ENCODE measurements at regions not wholly inside any gene's neighbourhood (a gene's known extent, or its start where the extent isn't known, plus 50 kb on each side); places are given as distances from the start of the nearest gene placed in this dataset.

- FAIRE-seq (no peak), DNase-seq (ENCODE audit: insufficient read length, low spot score) (no peak)
- TF ChIP-seq TAF1 (IDR thresholded peaks at IDR 0.05; ENCODE audit: low read depth, low read length) (no peak), POLR2AphosphoS5 (IDR thresholded peaks at IDR 0.05; ENCODE audit: low read depth, low read length) (no peak), POU2F2 (IDR thresholded peaks at IDR 0.05; ENCODE audit: low read depth, low read length) (no peak), POLR2A (IDR thresholded peaks at IDR 0.05; ENCODE audit: low read depth, low read length) (no peak)
These were observed 245.5 kb downstream of the FIGN start for GRCh38 chr2:163490281-163490680.

DNA sequence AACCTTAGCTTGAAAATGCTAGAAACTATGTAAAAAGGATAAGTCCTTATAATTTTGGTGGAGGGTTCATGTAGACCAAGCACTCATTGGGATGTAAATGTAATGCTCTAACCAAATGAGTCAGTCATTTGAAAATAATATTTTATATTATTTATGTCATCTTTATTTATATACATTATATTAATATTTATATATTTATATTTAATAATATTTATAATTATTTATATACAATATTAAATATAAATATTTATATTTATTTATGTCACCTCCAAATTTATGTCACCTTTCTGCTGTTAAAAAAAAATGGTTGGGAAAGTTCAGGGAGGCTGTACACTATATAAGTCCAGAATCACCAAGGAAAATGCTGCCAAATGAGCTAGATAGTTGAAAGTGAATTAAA lies 254.3 kb downstream of the FIGN start:
- TF ChIP-seq SPI1 (IDR thresholded peaks at IDR 0.05; ENCODE audit: low read depth, low read length), result no peak
- TF ChIP-seq POLR2AphosphoS5 (IDR thresholded peaks at IDR 0.05; ENCODE audit: low read depth, low read length), result no peak
- no peak for TF ChIP-seq TAF1 (IDR thresholded peaks at IDR 0.05; ENCODE audit: low read depth, low read length)
- TF ChIP-seq POLR2A (IDR thresholded peaks at IDR 0.05; ENCODE audit: low read depth, low read length), result no peak
- no peak for TF ChIP-seq POU2F2 (IDR thresholded peaks at IDR 0.05; ENCODE audit: low read depth, low read length)
- TF ChIP-seq PAX5 (IDR thresholded peaks at IDR 0.05; ENCODE audit: insufficient read depth, low read length, severe bottlenecking), result no peak
- FAIRE-seq (no peak), DNase-seq (ENCODE audit: insufficient read length, low spot score) (no peak)

DNA sequence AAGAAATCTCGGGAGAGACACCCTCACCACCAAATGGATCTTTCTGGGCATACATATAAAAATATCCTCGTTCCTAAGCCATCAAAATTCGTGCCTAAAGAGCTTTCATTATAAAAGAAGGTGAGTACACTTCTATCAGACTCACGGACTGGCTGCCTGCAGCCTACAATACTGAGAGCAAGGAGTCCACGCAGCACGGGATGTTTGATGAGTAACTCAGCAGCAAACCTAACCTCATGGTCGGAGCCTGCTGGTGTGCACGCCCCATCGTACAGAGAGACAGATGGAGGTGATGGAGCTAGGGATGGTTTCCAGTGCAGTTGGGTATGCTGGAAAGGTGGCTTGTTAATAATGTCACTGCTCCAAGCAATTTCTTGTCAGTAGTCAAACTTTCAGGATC lies 256.2 kb downstream of the FIGN start:
- FAIRE-seq, result no peak
- TF ChIP-seq POU2F2 (IDR thresholded peaks at IDR 0.05; ENCODE audit: low read depth, low read length), result no peak
- TF ChIP-seq SPI1 (IDR thresholded peaks at IDR 0.05; ENCODE audit: low read depth, low read length), result no peak
- TF ChIP-seq POLR2A (IDR thresholded peaks at IDR 0.05; ENCODE audit: low read depth, low read length), result no peak
- TF ChIP-seq TAF1 (IDR thresholded peaks at IDR 0.05; ENCODE audit: low read depth, low read length), result no peak
- no peak for TF ChIP-seq POLR2AphosphoS5 (IDR thresholded peaks at IDR 0.05; ENCODE audit: low read depth, low read length)
- no peak for TF ChIP-seq PAX5 (IDR thresholded peaks at IDR 0.05; ENCODE audit: insufficient read depth, low read length, severe bottlenecking)
- no peak for DNase-seq (ENCODE audit: insufficient read length, low spot score)

DNA sequence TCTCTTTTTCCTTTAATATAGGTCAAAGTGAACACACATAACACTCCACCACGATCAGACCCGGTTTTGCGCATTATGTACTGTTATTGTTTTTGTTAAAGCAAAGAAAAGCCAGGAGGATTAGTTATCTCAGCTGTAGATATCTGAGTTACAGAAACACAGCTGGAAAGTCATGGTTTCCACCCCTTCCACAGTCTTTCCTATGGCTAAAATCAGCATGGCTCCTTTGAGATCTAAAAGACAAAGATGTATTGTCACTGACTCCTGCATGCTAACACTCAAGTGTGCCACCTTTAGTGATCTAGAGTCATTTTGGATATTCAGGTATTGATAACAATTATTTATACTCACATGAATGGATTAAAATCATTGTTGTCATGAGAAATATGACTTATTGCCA lies 260.0 kb downstream of the FIGN start:
- DNase-seq (ENCODE audit: insufficient read length, low spot score) (no peak), FAIRE-seq (no peak)
- TF ChIP-seq POU2F2 (IDR thresholded peaks at IDR 0.05; ENCODE audit: low read depth, low read length), result no peak
- TF ChIP-seq POLR2A (IDR thresholded peaks at IDR 0.05; ENCODE audit: low read depth, low read length), result no peak
- no peak for TF ChIP-seq TAF1 (IDR thresholded peaks at IDR 0.05; ENCODE audit: low read depth, low read length)

DNA sequence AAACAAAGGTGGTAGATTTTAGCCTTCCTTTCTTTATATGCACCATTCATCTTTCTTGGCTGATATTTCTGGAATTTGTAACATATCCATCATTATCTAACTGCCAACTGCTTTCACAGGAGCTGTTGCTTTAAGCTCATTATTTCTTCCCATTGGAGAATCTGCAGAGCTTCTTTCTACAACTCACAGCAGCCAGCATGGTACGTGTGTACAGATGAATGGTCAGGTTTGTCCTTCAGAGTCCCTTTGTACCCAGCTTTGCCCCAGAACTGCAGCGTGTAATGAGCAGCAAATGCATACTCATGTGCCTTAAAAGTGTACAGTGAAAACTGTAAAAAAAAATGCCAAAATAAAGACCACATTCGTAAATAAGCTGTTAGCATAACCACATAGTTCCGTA lies 260.9 kb downstream of the FIGN start:
- TF ChIP-seq TAF1 (IDR thresholded peaks at IDR 0.05; ENCODE audit: low read depth, low read length) (no peak), POU2F2 (IDR thresholded peaks at IDR 0.05; ENCODE audit: low read depth, low read length) (no peak), POLR2A (IDR thresholded peaks at IDR 0.05; ENCODE audit: low read depth, low read length) (no peak), SPI1 (IDR thresholded peaks at IDR 0.05; ENCODE audit: low read depth, low read length) (no peak), PAX5 (IDR thresholded peaks at IDR 0.05; ENCODE audit: insufficient read depth, low read length, severe bottlenecking) (no peak), POLR2AphosphoS5 (IDR thresholded peaks at IDR 0.05; ENCODE audit: low read depth, low read length) (no peak)
- FAIRE-seq, result no peak
- DNase-seq (ENCODE audit: insufficient read length, low spot score), result no peak

DNA sequence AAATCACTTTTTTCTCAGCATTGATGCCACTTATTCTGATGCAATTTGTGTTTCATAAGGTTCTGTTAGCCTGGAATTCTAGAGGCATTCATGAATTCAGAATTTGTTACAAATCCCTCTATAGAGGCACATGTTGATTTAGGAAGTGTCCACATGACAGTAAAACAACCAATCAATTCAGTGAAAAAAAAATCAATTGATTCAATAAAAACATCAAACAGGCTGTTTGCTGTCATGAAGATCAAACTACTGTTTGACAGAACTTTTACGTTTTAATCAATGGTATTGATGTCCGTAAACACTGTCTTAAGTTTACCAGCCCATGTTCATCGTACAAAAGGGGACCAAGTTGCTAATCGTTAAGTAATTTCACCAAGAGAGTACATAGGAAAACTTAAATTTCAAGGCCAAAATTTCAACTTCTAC lies 261.5 kb downstream of the FIGN start:
- no peak for TF ChIP-seq PAX5 (IDR thresholded peaks at IDR 0.05; ENCODE audit: insufficient read depth, low read length, severe bottlenecking)
- no peak for TF ChIP-seq POLR2A (IDR thresholded peaks at IDR 0.05; ENCODE audit: low read depth, low read length)
- TF ChIP-seq POLR2AphosphoS5 (IDR thresholded peaks at IDR 0.05; ENCODE audit: low read depth, low read length), result no peak
- TF ChIP-seq TAF1 (IDR thresholded peaks at IDR 0.05; ENCODE audit: low read depth, low read length), result no peak
- TF ChIP-seq SPI1 (IDR thresholded peaks at IDR 0.05; ENCODE audit: low read depth, low read length), result no peak
- TF ChIP-seq POU2F2 (IDR thresholded peaks at IDR 0.05; ENCODE audit: low read depth, low read length), result no peak
- DNase-seq (ENCODE audit: insufficient read length, low spot score) (no peak), FAIRE-seq (no peak)

- FAIRE-seq, result no peak
- no peak for DNase-seq (ENCODE audit: insufficient read length, low spot score)
- TF ChIP-seq SPI1 (IDR thresholded peaks at IDR 0.05; ENCODE audit: low read depth, low read length), result no peak
- TF ChIP-seq TAF1 (IDR thresholded peaks at IDR 0.05; ENCODE audit: low read depth, low read length), result no peak
- TF ChIP-seq POU2F2 (IDR thresholded peaks at IDR 0.05; ENCODE audit: low read depth, low read length), result no peak
- no peak for TF ChIP-seq POLR2AphosphoS5 (IDR thresholded peaks at IDR 0.05; ENCODE audit: low read depth, low read length)
- no peak for TF ChIP-seq PAX5 (IDR thresholded peaks at IDR 0.05; ENCODE audit: insufficient read depth, low read length, severe bottlenecking)
- TF ChIP-seq POLR2A (IDR thresholded peaks at IDR 0.05; ENCODE audit: low read depth, low read length), result no peak
These were observed 263.9 kb downstream of the FIGN start for GRCh38 chr2:163471947-163472346.

- TF ChIP-seq POU2F2 (IDR thresholded peaks at IDR 0.05; ENCODE audit: low read depth, low read length) (no peak), POLR2AphosphoS5 (IDR thresholded peaks at IDR 0.05; ENCODE audit: low read depth, low read length) (no peak), SPI1 (IDR thresholded peaks at IDR 0.05; ENCODE audit: low read depth, low read length) (no peak)
- FAIRE-seq, result no peak
- no peak for DNase-seq (ENCODE audit: insufficient read length, low spot score)
These were observed 266.2 kb downstream of the FIGN start for GRCh38 chr2:163469561-163469962.

- FAIRE-seq, result no peak
- no peak for DNase-seq (ENCODE audit: insufficient read length, low spot score)
These were observed 268.6 kb downstream of the FIGN start for GRCh38 chr2:163467251-163467630.

DNA sequence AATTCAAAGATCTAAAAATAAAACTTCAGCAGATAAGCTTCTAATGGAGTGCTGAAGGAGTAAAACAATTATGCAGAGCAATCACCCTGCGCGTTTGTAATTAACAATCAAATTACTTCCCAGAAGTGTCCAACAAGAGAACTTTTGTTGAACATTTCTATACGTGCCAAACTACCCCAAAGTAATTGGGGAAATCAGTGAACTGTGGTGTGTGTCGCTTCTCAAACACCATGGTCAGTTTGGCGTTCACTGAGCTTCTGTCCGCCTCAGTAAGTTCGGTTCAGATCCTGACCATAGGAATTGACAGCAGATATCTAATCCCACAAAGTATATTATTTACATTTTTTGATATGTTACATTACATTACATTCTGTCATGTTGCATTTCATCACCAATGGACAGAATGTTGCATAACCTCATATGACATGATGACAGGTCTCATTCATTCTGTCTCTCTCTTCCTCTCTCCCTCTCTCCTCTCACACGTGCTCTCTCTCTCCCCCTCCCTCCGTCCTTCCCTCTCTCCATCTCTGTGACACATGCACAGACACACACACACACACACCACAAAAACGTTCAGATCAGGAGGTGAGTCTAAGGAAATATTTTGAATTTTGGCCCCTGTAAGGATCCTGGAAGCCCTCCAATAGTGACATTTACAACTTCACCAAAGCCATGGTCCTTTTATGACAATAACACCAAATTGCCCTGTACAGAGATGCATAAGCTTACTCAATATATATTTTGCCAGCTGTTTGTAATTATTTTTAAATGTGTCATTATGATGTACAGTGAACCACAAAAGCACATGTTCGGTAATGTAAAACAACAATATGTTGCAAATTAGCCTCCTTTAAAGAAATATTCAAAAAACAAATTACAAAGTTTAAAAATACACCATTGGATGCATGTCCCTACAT lies 269.2 kb downstream of the FIGN start:
- TF ChIP-seq POLR2AphosphoS5 (IDR thresholded peaks at IDR 0.05; ENCODE audit: low read depth, low read length) (no peak), TAF1 (IDR thresholded peaks at IDR 0.05; ENCODE audit: low read depth, low read length) (no peak), SPI1 (IDR thresholded peaks at IDR 0.05; ENCODE audit: low read depth, low read length) (no peak), PAX5 (IDR thresholded peaks at IDR 0.05; ENCODE audit: insufficient read depth, low read length, severe bottlenecking) (no peak), POLR2A (IDR thresholded peaks at IDR 0.05; ENCODE audit: low read depth, low read length) (no peak), POU2F2 (IDR thresholded peaks at IDR 0.05; ENCODE audit: low read depth, low read length) (no peak)
- DNase-seq (ENCODE audit: insufficient read length, low spot score) (no peak), FAIRE-seq (no peak)

More at GRCh38 chr2:163467251-163467630, 268.6 kb downstream of the FIGN start:
- no peak for TF ChIP-seq POU2F2 (IDR thresholded peaks at IDR 0.05; ENCODE audit: low read depth, low read length)
- no peak for TF ChIP-seq TAF1 (IDR thresholded peaks at IDR 0.05; ENCODE audit: low read depth, low read length)
- TF ChIP-seq PAX5 (IDR thresholded peaks at IDR 0.05; ENCODE audit: insufficient read depth, low read length, severe bottlenecking), result no peak
- no peak for TF ChIP-seq SPI1 (IDR thresholded peaks at IDR 0.05; ENCODE audit: low read depth, low read length)
- TF ChIP-seq POLR2A (IDR thresholded peaks at IDR 0.05; ENCODE audit: low read depth, low read length), result no peak
- no peak for TF ChIP-seq POLR2AphosphoS5 (IDR thresholded peaks at IDR 0.05; ENCODE audit: low read depth, low read length)
